HEK293T (cell line): ENCODE measurements at regions not wholly inside any gene's neighbourhood (a gene's known extent, or its start where the extent isn't known, plus 50 kb on each side); places are given as distances from the start of the nearest gene placed in this dataset.

Experiments used
- CTCF ChIA-PET: fragments of 350-600 bp; formaldehyde crosslinking; extraction: SDS; loops from one replicate; lab custom pipeline; 2021; ENCODE audit warnings: antibody characterized with exemption, inconsistent platforms; lab: Yijun Ruan, JAX
- POLR2A ChIA-PET: fragments of 350-600 bp; formaldehyde crosslinking; extraction: SDS; loops from one replicate; lab custom pipeline; 2020; ENCODE audit warnings: antibody characterized with exemption, inconsistent platforms; lab: Yijun Ruan, JAX
- DNase-seq: peaks from one replicate; pipeline ENCODE4 v3.0.0; 2012; ENCODE audit warnings: mixed read lengths; ENCODE audit errors: extremely low spot score
- ARNT ChIP-seq: fragments of 450-650 bp; IDR thresholded peaks from 2 replicates; pipeline ENCODE4 v1.6.1; 2017; ENCODE audit warnings: mild to moderate bottlenecking
- BHLHE40 ChIP-seq: fragments of 450-650 bp; IDR thresholded peaks from 2 replicates; pipeline ENCODE4 v1.6.1; 2016; ENCODE audit warnings: mild to moderate bottlenecking, moderate library complexity, borderline replicate concordance
- CTBP1 ChIP-seq: fragments of 450-650 bp; IDR thresholded peaks from 2 replicates; pipeline ENCODE4 v1.6.1; 2016; ENCODE audit warnings: borderline replicate concordance
- ELF4 ChIP-seq: fragments of 450-650 bp; IDR thresholded peaks from 2 replicates; pipeline ENCODE4 v1.6.1; 2017; ENCODE audit warnings: antibody characterized with exemption
- FOXA1 ChIP-seq: fragments of 450-650 bp; IDR thresholded peaks from 2 replicates; pipeline ENCODE4 v1.6.1; 2016; ENCODE audit warnings: mild to moderate bottlenecking
- FOXK2 ChIP-seq: fragments of 450-650 bp; IDR thresholded peaks from 2 replicates; pipeline ENCODE4 v1.6.1; 2016; ENCODE audit warnings: mild to moderate bottlenecking
- FOXM1 ChIP-seq: fragments of 450-650 bp; IDR thresholded peaks from 2 replicates; pipeline ENCODE4 v1.6.1; 2017; ENCODE audit warnings: mild to moderate bottlenecking, borderline replicate concordance
- HDGF ChIP-seq: fragments of 450-650 bp; IDR thresholded peaks from 2 replicates; pipeline ENCODE4 v1.6.1; 2017; ENCODE audit warnings: antibody characterized with exemption, borderline replicate concordance
- L3MBTL2 ChIP-seq: fragments of 450-650 bp; conservative IDR thresholded peaks from 2 replicates; pipeline ENCODE4 v1.6.1; 2016; ENCODE audit warnings: mild to moderate bottlenecking
- LEF1 ChIP-seq: fragments of 450-650 bp; IDR thresholded peaks from 2 replicates; pipeline ENCODE4 v1.6.1; 2017; ENCODE audit warnings: mild to moderate bottlenecking, borderline replicate concordance
- NFRKB ChIP-seq: fragments of 450-650 bp; IDR thresholded peaks from 2 replicates; pipeline ENCODE4 v1.6.1; 2016; ENCODE audit warnings: mild to moderate bottlenecking, moderate library complexity
- PKNOX1 ChIP-seq: fragments of 450-650 bp; IDR thresholded peaks from 2 replicates; pipeline ENCODE4 v1.6.1; 2016
- SP1 ChIP-seq: fragments of 450-650 bp; IDR thresholded peaks from 2 replicates; pipeline ENCODE4 v1.6.1; 2017
- SUZ12 ChIP-seq: fragments of 450-650 bp; IDR thresholded peaks from 2 replicates; pipeline ENCODE4 v1.6.1; 2016; ENCODE audit warnings: mild to moderate bottlenecking
- TARDBP ChIP-seq: fragments of 450-650 bp; IDR thresholded peaks from 2 replicates; pipeline ENCODE4 v1.6.1; 2016
- ZNF384 ChIP-seq: fragments of 450-650 bp; IDR thresholded peaks from 2 replicates; pipeline ENCODE4 v1.6.1; 2016

GRCh38 chr2:151178207-151178606 is 83.5 kb downstream of the RBM43 start:
- no peak for TF ChIP-seq FOXA1
- TF ChIP-seq LEF1, result no peak
- no peak for TF ChIP-seq NFRKB
- no peak for TF ChIP-seq FOXM1
- TF ChIP-seq SUZ12, result no peak
- TF ChIP-seq CTBP1, result no peak
- no peak for TF ChIP-seq HDGF
- TF ChIP-seq L3MBTL2, result no peak
- POLR2A ChIA-PET, result no interaction called here
- CTCF ChIA-PET, result no interaction called here
- no peak for DNase-seq

- CTCF ChIA-PET, result no interaction called here
- POLR2A ChIA-PET, result no interaction called here
- no peak for DNase-seq
- TF ChIP-seq FOXA1, result no peak
- TF ChIP-seq SUZ12, result no peak
- no peak for TF ChIP-seq ARNT
- no peak for TF ChIP-seq ELF4
- TF ChIP-seq BHLHE40, result no peak
- TF ChIP-seq NFRKB, result no peak
- TF ChIP-seq SP1, result no peak
- TF ChIP-seq FOXK2, result no peak
- TF ChIP-seq PKNOX1, result no peak
- no peak for TF ChIP-seq HDGF
These were observed 83.9 kb downstream of the RBM43 start for GRCh38 chr2:151177756-151178155.

GRCh38 chr2:151176661-151177060 is 85.0 kb downstream of the RBM43 start:
- no peak for DNase-seq
- ChIA-PET POLR2A (no interaction called here), CTCF (interaction anchor here (1.2 kb wide), 1 partner anchor 62 kb away, joined by 3 read pairs; no protein-coding TSS in a partner anchor)

GRCh38 chr2:151175864-151176263 is 85.8 kb downstream of the RBM43 start:
- ChIA-PET CTCF (interaction anchor here (0.7 to 1.2 kb wide), 2 partner anchors 58 to 63 kb away, joined by 3 read pairs; no protein-coding TSS in a partner anchor), POLR2A (no interaction called here)
- TF ChIP-seq L3MBTL2 (no peak), ZNF384 (no peak), LEF1 (no peak), PKNOX1 (no peak), CTBP1 (no peak), FOXA1 (no peak), FOXM1 (no peak), HDGF (no peak), SUZ12 (no peak), BHLHE40 (no peak), ELF4 (no peak), ARNT (no peak), TARDBP (no peak), FOXK2 (no peak), SP1 (no peak), NFRKB (no peak)
- DNase-seq, result no peak

More at GRCh38 chr2:151176661-151177060, 85.0 kb downstream of the RBM43 start:
- TF ChIP-seq TARDBP (no peak), FOXK2 (no peak), LEF1 (no peak), SP1 (no peak)

GRCh38 chr2:151174127-151174526 is 87.5 kb downstream of the RBM43 start:
- ChIA-PET POLR2A (no interaction called here), CTCF (no interaction called here)
- no peak for TF ChIP-seq FOXK2
- no peak for TF ChIP-seq HDGF
- no peak for TF ChIP-seq PKNOX1
- no peak for TF ChIP-seq L3MBTL2
- no peak for TF ChIP-seq TARDBP
- no peak for TF ChIP-seq LEF1
- TF ChIP-seq ZNF384, result no peak
- TF ChIP-seq FOXA1, result no peak
- no peak for TF ChIP-seq BHLHE40
- TF ChIP-seq CTBP1, result no peak
- no peak for DNase-seq

GRCh38 chr2:151171186-151171585 is 90.5 kb downstream of the RBM43 start:
- no peak for DNase-seq
- ChIA-PET CTCF (interaction anchor here (0.7 kb wide), 1 partner anchor 68 kb away, joined by 3 read pairs; no protein-coding TSS in a partner anchor), POLR2A (no interaction called here)
- TF ChIP-seq L3MBTL2 (no peak), ELF4 (no peak), TARDBP (no peak), CTBP1 (no peak), SP1 (no peak), FOXA1 (no peak)

- DNase-seq, result no peak
- ChIA-PET POLR2A (no interaction called here), CTCF (no interaction called here)
- TF ChIP-seq FOXK2, result no peak
- TF ChIP-seq HDGF, result no peak
- no peak for TF ChIP-seq LEF1
- TF ChIP-seq SP1, result no peak
- no peak for TF ChIP-seq ELF4
- TF ChIP-seq FOXA1, result no peak
- no peak for TF ChIP-seq CTBP1
- no peak for TF ChIP-seq PKNOX1
- no peak for TF ChIP-seq TARDBP
- no peak for TF ChIP-seq L3MBTL2
- TF ChIP-seq ARNT, result no peak
- TF ChIP-seq ZNF384, result no peak
- no peak for TF ChIP-seq FOXM1
- TF ChIP-seq SUZ12, result no peak
- TF ChIP-seq BHLHE40, result no peak
- no peak for TF ChIP-seq NFRKB
These were observed 95.3 kb downstream of the RBM43 start for GRCh38 chr2:151166410-151166809.
